ENCODE measurements at regions not wholly inside any gene's neighbourhood (a gene's known extent, or its start where the extent isn't known, plus 50 kb on each side); places are given as distances from the start of the nearest gene placed in this dataset.

GRCh38 chr15:69725957-69726356 lies 273.3 kb downstream of the RPLP1 start:
- Histone ChIP-seq H3K4me3 (ENCODE audit: low read depth in 1 of 3, low read length in 3 of 3) (no peak overlapping the region), H3K27me3 (ENCODE audit: control insufficient read depth in 4 of 4, insufficient read depth in 4 of 4, low read length in 3 of 4) (no peaks in the 10 kb centered on the region), H3K9me3 (ENCODE audit: control insufficient read depth in 4 of 4, low read length in 3 of 4) (no peaks in the 10 kb centered on the region), H3K27ac (ENCODE audit: low read depth in 1 of 2, low read length in 2 of 2) (peak overlapping the region; percentile 25 to 61), H3K9ac (ENCODE audit: low read depth in 1 of 2, low read length in 2 of 2) (no peak overlapping the region), H3K4me1 (ENCODE audit: control insufficient read depth in 4 of 4, insufficient read depth in 4 of 4, low read length in 3 of 4) (peaks cover 0 to 2% (median 0%) of the 10 kb centered on the region in 4 donors), H3K36me3 (ENCODE audit: control insufficient read depth in 4 of 4, insufficient read depth in 3 of 4, low read depth in 1 of 4, low read length in 3 of 4) (no peaks in the 10 kb centered on the region)
- 89% methylated on average over 2 of the region's 2 CpGs for WGBS
- TF ChIP-seq RAD21 (IDR thresholded peaks at IDR 0.05) (peak in 1 of 2 donors; percentile 3), NR2F2 (IDR thresholded peaks at IDR 0.05) (no peak)
- no peak for DNase-seq (ENCODE audit: low spot score)

GRCh38 chr15:69727121-69727924 lies 274.7 kb downstream of the RPLP1 start:
- H3K27ac ChIP-seq (ENCODE audit: low read depth in 1 of 2, low read length in 2 of 2) = no peak overlapping the region
- no peaks in the 10 kb centered on the region for H3K36me3 ChIP-seq (ENCODE audit: control insufficient read depth in 4 of 4, insufficient read depth in 3 of 4, low read depth in 1 of 4, low read length in 3 of 4)

GRCh38 chr15:69729167-69729748 lies 276.6 kb downstream of the RPLP1 start:
- H3K9ac ChIP-seq (ENCODE audit: low read depth in 1 of 2, low read length in 2 of 2) = no peak overlapping the region
- WGBS = 48% methylated on average over 9 of the region's 9 CpGs
- TF ChIP-seq YY1 (IDR thresholded peaks at IDR 0.05) = no peak
- TF ChIP-seq CTCF (IDR thresholded peaks at IDR 0.05; ENCODE audit: low read depth, low read length, missing input control) = peak; percentile 68
- TF ChIP-seq RAD21 (IDR thresholded peaks at IDR 0.05) = peak; percentile 79 to 85
- TF ChIP-seq NR2F2 (IDR thresholded peaks at IDR 0.05) = no peak
- TF ChIP-seq SP1 (IDR thresholded peaks at IDR 0.05) = no peak
- no peak for TF ChIP-seq HNF4A (conservative IDR thresholded peaks at IDR 0.05)
- TF ChIP-seq ZBTB33 (IDR thresholded peaks at IDR 0.05) = no peak
- no peak for TF ChIP-seq EGR1 (IDR thresholded peaks at IDR 0.05; ENCODE audit: low read depth in 2 of 2)
- no peak for TF ChIP-seq REST (IDR thresholded peaks at IDR 0.05)
- no peak for TF ChIP-seq ATF3 (IDR thresholded peaks at IDR 0.05)
- TF ChIP-seq JUND (IDR thresholded peaks at IDR 0.05) = no peak
- no peak for TF ChIP-seq TAF1 (conservative IDR thresholded peaks at IDR 0.05)
- TF ChIP-seq FOXA2 (IDR thresholded peaks at IDR 0.05) = no peak
- DNase-seq (ENCODE audit: low spot score) = peak; percentile 65
- H3K36me3 ChIP-seq (ENCODE audit: control insufficient read depth in 4 of 4, insufficient read depth in 3 of 4, low read depth in 1 of 4, low read length in 3 of 4) = no peaks in the 10 kb centered on the region
- H3K27ac ChIP-seq (ENCODE audit: low read depth in 1 of 2, low read length in 2 of 2) = no peak overlapping the region
- no peaks in the 10 kb centered on the region for H3K9me3 ChIP-seq (ENCODE audit: control insufficient read depth in 4 of 4, low read length in 3 of 4)
- H3K27me3 ChIP-seq (ENCODE audit: control insufficient read depth in 4 of 4, insufficient read depth in 4 of 4, low read length in 3 of 4) = no peaks in the 10 kb centered on the region
- H3K4me3 ChIP-seq (ENCODE audit: low read depth in 1 of 3, low read length in 3 of 3) = no peak overlapping the region
- H3K4me1 ChIP-seq (ENCODE audit: control insufficient read depth in 4 of 4, insufficient read depth in 4 of 4, low read length in 3 of 4) = peaks cover 0 to 2% (median 0%) of the 10 kb centered on the region in 4 donors

More at GRCh38 chr15:69727121-69727924, 274.7 kb downstream of the RPLP1 start:
- H3K9ac ChIP-seq (ENCODE audit: low read depth in 1 of 2, low read length in 2 of 2) = no peak overlapping the region
- H3K9me3 ChIP-seq (ENCODE audit: control insufficient read depth in 4 of 4, low read length in 3 of 4) = no peaks in the 10 kb centered on the region
- peaks cover 0 to 2% (median 0%) of the 10 kb centered on the region in 4 donors for H3K4me1 ChIP-seq (ENCODE audit: control insufficient read depth in 4 of 4, insufficient read depth in 4 of 4, low read length in 3 of 4)
- WGBS = 87% methylated on average over 8 of the region's 8 CpGs
- H3K4me3 ChIP-seq (ENCODE audit: low read depth in 1 of 3, low read length in 3 of 3) = no peak overlapping the region
- TF ChIP-seq SP1 (IDR thresholded peaks at IDR 0.05) (no peak), GABPA (IDR thresholded peaks at IDR 0.05 in 1 of 2, conservative IDR thresholded peaks at IDR 0.05 in 1 of 2) (no peak), ATF3 (IDR thresholded peaks at IDR 0.05) (no peak), EGR1 (IDR thresholded peaks at IDR 0.05; ENCODE audit: low read depth in 2 of 2) (no peak)
- no peaks in the 10 kb centered on the region for H3K27me3 ChIP-seq (ENCODE audit: control insufficient read depth in 4 of 4, insufficient read depth in 4 of 4, low read length in 3 of 4)
- no peak for DNase-seq (ENCODE audit: low spot score)

Data from liver (tissue), 8 donors.